Mesenchymal stem cell (in vitro differentiated cells and primary cell): ENCODE measurements at regions not wholly inside any gene's neighbourhood (a gene's known extent, or its start where the extent isn't known, plus 50 kb on each side); places are given as distances from the start of the nearest gene placed in this dataset.

Source experiments
- DNase-seq: peaks from one replicate; pipeline ENCODE4 v3.0.0-alpha.2; 2013
- H2AFZ ChIP-seq: one replicate; pipeline ENCODE4 v1.6.1; 2013; ENCODE audit warnings: low read depth, mild to moderate bottlenecking, control low read depth, inconsistent platforms, low read length, moderate library complexity
- H2AK5ac ChIP-seq: 2 replicates; pipeline ENCODE4 v1.6.1; 2013; ENCODE audit warnings: low read length, moderate library complexity, mild to moderate bottlenecking, inconsistent platforms; ENCODE audit not compliant: severe bottlenecking
- H2BK120ac ChIP-seq: one replicate; pipeline ENCODE4 v1.6.1; 2013; ENCODE audit warnings: low read depth, mild to moderate bottlenecking, inconsistent platforms, low read length, moderate library complexity
- H2BK12ac ChIP-seq, 2 experiments: one replicate each; pipeline ENCODE4 v1.6.1; 2013; ENCODE audit warnings: inconsistent platforms in 2 of 2, low read length in 2 of 2, mild to moderate bottlenecking in 2 of 2, moderate library complexity in 2 of 2, control low read depth in 1 of 2
- H2BK15ac ChIP-seq: one replicate; pipeline ENCODE4 v1.6.1; 2013; ENCODE audit warnings: mild to moderate bottlenecking, low read depth, inconsistent platforms; ENCODE audit not compliant: poor library complexity, severe bottlenecking
- H2BK5ac ChIP-seq: 2 replicates; pipeline ENCODE4 v1.6.1; 2013; ENCODE audit warnings: low read depth, mild to moderate bottlenecking, low read length, control low read depth, inconsistent platforms; ENCODE audit not compliant: poor library complexity, severe bottlenecking
- H3K14ac ChIP-seq, 2 experiments: one replicate each; pipeline ENCODE4 v1.6.1; 2013; ENCODE audit warnings: inconsistent platforms in 2 of 2, low read length in 2 of 2, control low read depth in 1 of 2, mild to moderate bottlenecking in 1 of 2, moderate library complexity in 1 of 2
- H3K18ac ChIP-seq, 2 experiments: one replicate each; pipeline ENCODE4 v1.6.1; 2013; ENCODE audit warnings: inconsistent platforms in 2 of 2, low read length in 2 of 2, control low read depth in 1 of 2, low read depth in 1 of 2, mild to moderate bottlenecking in 1 of 2
- H3K23ac ChIP-seq, 2 experiments: one replicate each; pipeline ENCODE4 v1.6.1; 2013; ENCODE audit warnings: inconsistent platforms in 2 of 2, low read length in 2 of 2, mild to moderate bottlenecking in 2 of 2, moderate library complexity in 2 of 2, control low read depth in 1 of 2
- H3K27ac ChIP-seq: 2 replicates; pipeline ENCODE4 v1.5.1; 2013; ENCODE audit warnings: mild to moderate bottlenecking, moderate library complexity, low read length, control low read depth, inconsistent platforms; ENCODE audit not compliant: poor library complexity, severe bottlenecking
- H3K27me3 ChIP-seq, 2 experiments: 2 replicates each; pipeline versions ENCODE4 v1.6.1 to v1.7.0; 2013; ENCODE audit warnings: low read length in 2 of 2, mild to moderate bottlenecking in 2 of 2, moderate library complexity in 2 of 2, control low read depth in 1 of 2, inconsistent platforms in 1 of 2; ENCODE audit not compliant: control insufficient read depth in 1 of 2, insufficient read depth in 1 of 2
- H3K36me3 ChIP-seq, 2 experiments: 2 replicates each; pipeline versions ENCODE4 v1.6.1 to v1.7.0; 2013; ENCODE audit warnings: low read length in 2 of 2, control low read depth in 1 of 2, inconsistent platforms in 1 of 2, low read depth in 1 of 2, mild to moderate bottlenecking in 1 of 2; ENCODE audit not compliant: insufficient read depth in 2 of 2, control insufficient read depth in 1 of 2
- H3K4ac ChIP-seq, 2 experiments: one replicate each; pipeline ENCODE4 v1.6.1; 2013; ENCODE audit warnings: inconsistent platforms in 2 of 2, low read length in 2 of 2, mild to moderate bottlenecking in 2 of 2, moderate library complexity in 2 of 2, control low read depth in 1 of 2, low read depth in 1 of 2
- H3K4me1 ChIP-seq: 2 replicates; pipeline ENCODE4 v1.6.1; 2013; ENCODE audit warnings: low read depth, low read length, control low read depth; ENCODE audit not compliant: control insufficient read depth, insufficient read depth
- H3K4me2 ChIP-seq: 2 replicates; pipeline ENCODE4 v1.6.1; 2013; ENCODE audit warnings: low read length, mild to moderate bottlenecking, inconsistent platforms; ENCODE audit not compliant: poor library complexity, severe bottlenecking
- H3K4me3 ChIP-seq, 2 experiments: 2 replicates each; pipeline versions ENCODE4 v1.5.1 to v1.7.0; 2013; ENCODE audit warnings: low read length in 2 of 2, mild to moderate bottlenecking in 2 of 2, control low read depth in 1 of 2, low read depth in 1 of 2; ENCODE audit not compliant: insufficient read depth in 1 of 2
- H3K79me1 ChIP-seq: replicated peaks from 2 replicates; pipeline ENCODE4 v1.6.1; 2013; ENCODE audit warnings: mild to moderate bottlenecking, control low read depth, low read length, inconsistent platforms; ENCODE audit not compliant: poor library complexity, severe bottlenecking
- H3K9ac ChIP-seq: 2 replicates; pipeline ENCODE4 v1.7.0; 2013; ENCODE audit warnings: mild to moderate bottlenecking, low read length, moderate library complexity
- H3K9me3 ChIP-seq: 2 replicates; pipeline ENCODE4 v1.7.0; 2013; ENCODE audit warnings: mild to moderate bottlenecking, low read length; ENCODE audit not compliant: control insufficient read depth
- H4K8ac ChIP-seq: one replicate; pipeline ENCODE4 v1.6.1; 2013; ENCODE audit warnings: inconsistent platforms, mild to moderate bottlenecking, low read length, moderate library complexity
- H4K91ac ChIP-seq: one replicate; pipeline ENCODE4 v1.6.1; 2013; ENCODE audit warnings: mild to moderate bottlenecking, low read length, inconsistent platforms
- WGBS: methylation state at CpG from one replicate; pipeline ENCODE4 v1.1.7; 2013; ENCODE audit warnings: mixed read lengths; 5-methylcytosine and 5-hydroxymethylcytosine counted together

- Histone ChIP-seq H2BK120ac (no peak overlapping the region), H3K4ac (no peak overlapping the region), H4K8ac (no peak overlapping the region), H3K14ac (no peak overlapping the region), H2BK5ac (no peak overlapping the region), H3K4me3 (no peak overlapping the region), H3K4me1 (no peaks in the 10 kb centered on the region), H3K9me3 (no peaks in the 10 kb centered on the region), H3K23ac (no peak overlapping the region), H2AK5ac (no peak overlapping the region), H3K4me2 (no peak overlapping the region), H4K91ac (no peak overlapping the region), H2AFZ (no peak overlapping the region), H3K27ac (no peak overlapping the region), H3K9ac (no peak overlapping the region), H3K27me3 (no peaks in the 10 kb centered on the region), H2BK15ac (no peak overlapping the region), H3K18ac (no peak overlapping the region), H2BK12ac (no peak overlapping the region), H3K36me3 (no peaks in the 10 kb centered on the region), H3K79me1 (no peaks in the 10 kb centered on the region)
- WGBS, result no CpG with 5 or more reads among the region's 1 CpG
- DNase-seq, result no peak
Observed at GRCh38 chr14:48618057-48618456, 942.7 kb upstream of the MDGA2 start.

GRCh38 chr14:48616931-48617330, 941.5 kb upstream of the MDGA2 start:
- Histone ChIP-seq H3K14ac (no peak overlapping the region), H3K23ac (no peak overlapping the region), H2AFZ (no peak overlapping the region), H2BK15ac (no peak overlapping the region), H3K9me3 (no peaks in the 10 kb centered on the region), H3K27ac (no peak overlapping the region), H3K9ac (no peak overlapping the region), H3K4me3 (no peak overlapping the region), H2BK12ac (no peak overlapping the region), H2BK120ac (no peak overlapping the region), H3K36me3 (no peaks in the 10 kb centered on the region), H4K8ac (no peak overlapping the region), H3K79me1 (no peaks in the 10 kb centered on the region), H3K18ac (no peak overlapping the region), H3K4me2 (no peak overlapping the region), H2AK5ac (no peak overlapping the region), H3K27me3 (no peaks in the 10 kb centered on the region), H3K4me1 (no peaks in the 10 kb centered on the region), H3K4ac (no peak overlapping the region), H2BK5ac (no peak overlapping the region), H4K91ac (no peak overlapping the region)
- 60% methylated on average over 4 of the region's 6 CpGs for WGBS
- no peak for DNase-seq

- Histone ChIP-seq H3K36me3 (no peaks in the 10 kb centered on the region), H2BK5ac (no peak overlapping the region), H2AFZ (no peak overlapping the region), H3K4me3 (no peak overlapping the region), H3K18ac (no peak overlapping the region), H3K14ac (no peak overlapping the region), H3K79me1 (no peaks in the 10 kb centered on the region), H3K23ac (no peak overlapping the region), H3K9ac (no peak overlapping the region), H3K4me1 (no peaks in the 10 kb centered on the region), H3K9me3 (no peaks in the 10 kb centered on the region), H4K91ac (no peak overlapping the region), H3K27ac (no peak overlapping the region), H2BK12ac (no peak overlapping the region), H2BK120ac (no peak overlapping the region), H3K4me2 (no peak overlapping the region), H3K4ac (no peak overlapping the region), H4K8ac (no peak overlapping the region), H2BK15ac (no peak overlapping the region), H2AK5ac (no peak overlapping the region), H3K27me3 (no peaks in the 10 kb centered on the region)
- WGBS, result no CpG with 5 or more reads among the region's 1 CpG
- DNase-seq, result no peak
Observed at GRCh38 chr14:48615618-48616017, 940.2 kb upstream of the MDGA2 start.

- Histone ChIP-seq H2BK15ac (no peak overlapping the region), H3K79me1 (no peaks in the 10 kb centered on the region), H3K27me3 (no peaks in the 10 kb centered on the region), H3K4me1 (no peaks in the 10 kb centered on the region), H2AK5ac (no peak overlapping the region), H3K4me2 (no peak overlapping the region), H3K9ac (no peak overlapping the region), H3K36me3 (no peaks in the 10 kb centered on the region), H4K91ac (no peak overlapping the region), H3K9me3 (no peaks in the 10 kb centered on the region), H2BK5ac (no peak overlapping the region), H3K23ac (no peak overlapping the region), H2BK120ac (no peak overlapping the region), H3K14ac (no peak overlapping the region), H3K4ac (no peak overlapping the region), H3K27ac (no peak overlapping the region), H3K4me3 (no peak overlapping the region), H2BK12ac (no peak overlapping the region), H4K8ac (no peak overlapping the region), H2AFZ (no peak overlapping the region), H3K18ac (no peak overlapping the region)
- no CpG with 5 or more reads among the region's 2 CpGs for whole genome bisulfite sequencing
- DNase-seq, result no peak
Observed at GRCh38 chr14:48614003-48614402, 938.6 kb upstream of the MDGA2 start.
